GM19438 (cell line): ENCODE measurements at regions not wholly inside any gene's neighbourhood (a gene's known extent, or its start where the extent isn't known, plus 50 kb on each side); places are given as distances from the start of the nearest gene placed in this dataset.
"Not testable (repeated sequence)": the region's sequence is repeated elsewhere in the genome, so short reads cannot be mapped to it uniquely, and the experiment has no call there.

Source experiments
- ATAC-seq: cut with Tn5 transposase; IDR thresholded peaks from one replicate; pipeline ENCODE4 v1.9.1; 2021; ENCODE audit warnings: low read depth; ENCODE audit not compliant: unreplicated experiment

- no peak for ATAC-seq
Measured at GRCh38 chr3:194877291-194878119, 191.8 kb downstream of the FAM43A start.

DNA sequence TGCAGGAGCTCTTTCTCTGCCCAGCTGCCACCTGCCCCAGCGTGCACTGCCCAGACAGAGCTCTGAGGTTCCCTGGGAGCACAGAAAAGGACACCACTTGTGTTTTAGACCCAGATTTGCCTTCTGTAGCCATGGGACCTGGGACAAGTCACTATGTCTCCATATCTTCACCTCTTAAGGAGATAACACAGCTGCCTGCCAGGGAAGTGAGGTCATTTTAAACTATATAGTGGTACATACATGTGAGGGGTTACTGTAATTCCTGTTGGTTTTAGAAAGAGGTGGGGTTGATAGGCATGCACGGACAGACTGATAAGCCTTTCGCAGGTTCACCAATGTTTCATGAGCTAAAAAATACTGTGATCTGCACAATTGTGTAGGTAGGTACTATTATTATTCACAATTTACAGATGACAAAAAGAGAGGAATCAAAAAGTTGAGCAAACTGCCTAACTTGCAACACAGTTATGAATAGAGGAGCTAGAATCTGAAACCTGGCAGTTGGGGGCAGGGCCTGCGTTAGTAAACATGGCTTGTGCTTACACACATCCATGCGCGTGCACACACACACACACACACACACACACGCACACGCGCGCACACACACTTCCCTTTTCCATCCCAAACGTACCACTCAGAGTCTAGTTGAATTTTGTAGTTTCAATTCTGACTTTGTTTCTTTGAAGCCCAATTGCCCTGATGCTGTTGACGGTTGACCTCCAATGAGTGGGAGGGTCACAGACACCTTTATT, 193.6 kb downstream of the FAM43A start:
- ATAC-seq: no peak

- no peak for ATAC-seq
Measured at GRCh38 chr3:194879991-194880939, 194.6 kb downstream of the FAM43A start.

DNA sequence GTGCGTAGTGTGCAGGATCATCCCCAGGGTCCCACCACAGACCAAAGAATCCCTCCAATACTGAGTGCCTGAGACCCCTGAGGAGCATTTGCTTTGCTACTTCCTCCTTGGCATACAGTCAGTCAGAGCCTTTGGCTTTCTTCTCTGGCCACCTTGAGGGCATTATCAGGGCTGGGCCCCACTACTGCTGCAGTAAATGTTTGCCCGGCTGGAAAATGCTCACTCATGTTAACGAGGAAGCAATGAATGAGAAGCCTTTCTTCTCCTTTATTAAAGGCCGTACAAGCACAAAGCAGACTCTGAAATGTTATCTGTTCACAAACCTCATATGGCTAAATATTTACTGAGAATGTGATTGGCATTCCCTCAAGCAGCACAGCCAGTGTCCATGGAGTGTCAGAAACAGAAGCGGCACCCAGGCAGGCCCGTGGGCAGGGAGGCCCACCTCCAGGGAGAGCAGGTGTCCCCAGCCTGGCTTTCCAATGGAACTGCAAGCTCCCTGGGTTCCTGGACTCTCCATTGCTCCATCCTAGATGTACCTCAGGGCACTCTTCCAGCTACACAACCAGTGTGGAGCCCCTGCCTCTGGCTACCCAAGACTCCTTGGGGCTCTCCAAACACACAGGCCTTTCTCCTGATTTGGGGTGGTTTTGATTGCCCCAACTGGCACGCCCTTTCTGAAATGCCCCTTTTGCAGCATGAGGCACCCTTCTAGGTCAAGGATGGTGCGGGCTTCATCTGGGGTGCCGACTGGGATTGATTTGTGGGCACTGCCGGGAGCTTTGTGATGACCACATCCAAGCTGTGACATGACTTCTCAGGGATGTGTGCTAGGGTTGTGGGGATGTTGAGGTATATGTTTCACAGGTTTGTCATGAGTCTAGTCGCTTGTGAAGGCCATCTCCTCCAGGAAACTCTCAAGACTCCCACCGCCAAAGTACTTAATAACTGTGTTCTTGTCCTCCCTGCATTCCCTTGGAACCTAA, 195.6 kb downstream of the FAM43A start:
- no peak for ATAC-seq

DNA sequence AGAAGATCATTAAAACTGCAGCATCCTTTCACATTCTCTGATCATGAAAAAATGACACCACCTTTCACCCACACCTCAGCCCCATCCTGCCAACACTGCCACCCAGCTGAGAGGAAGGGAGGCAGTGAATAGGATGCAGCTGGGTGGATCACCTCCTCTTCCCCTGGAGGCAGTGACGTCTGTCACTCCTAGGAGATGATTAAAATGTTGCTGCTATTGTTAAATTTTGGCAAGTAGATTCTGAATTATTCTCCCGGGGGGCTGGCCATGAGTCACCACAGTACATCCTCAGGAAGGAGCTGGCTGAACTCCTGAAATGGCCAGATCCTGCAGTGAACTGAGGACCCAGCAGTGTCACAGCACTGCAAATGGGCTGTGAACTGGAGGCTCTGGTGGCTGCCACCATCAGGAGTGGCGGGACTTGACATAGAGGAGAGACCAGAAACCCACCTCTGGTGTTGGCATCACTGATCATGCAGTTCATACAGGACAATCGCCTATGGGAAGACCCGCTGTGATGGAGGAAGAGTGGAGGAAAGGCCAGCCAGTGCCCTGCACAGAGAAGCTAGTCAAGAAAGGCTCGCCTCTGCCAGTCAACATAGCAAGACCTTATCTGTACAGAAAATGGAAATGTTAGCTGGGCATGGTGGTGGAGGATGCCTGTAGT, 199.1 kb downstream of the FAM43A start:
- ATAC-seq: no peak

- no peak for ATAC-seq
Measured at GRCh38 chr3:194885766-194886165, 200.1 kb downstream of the FAM43A start.

DNA sequence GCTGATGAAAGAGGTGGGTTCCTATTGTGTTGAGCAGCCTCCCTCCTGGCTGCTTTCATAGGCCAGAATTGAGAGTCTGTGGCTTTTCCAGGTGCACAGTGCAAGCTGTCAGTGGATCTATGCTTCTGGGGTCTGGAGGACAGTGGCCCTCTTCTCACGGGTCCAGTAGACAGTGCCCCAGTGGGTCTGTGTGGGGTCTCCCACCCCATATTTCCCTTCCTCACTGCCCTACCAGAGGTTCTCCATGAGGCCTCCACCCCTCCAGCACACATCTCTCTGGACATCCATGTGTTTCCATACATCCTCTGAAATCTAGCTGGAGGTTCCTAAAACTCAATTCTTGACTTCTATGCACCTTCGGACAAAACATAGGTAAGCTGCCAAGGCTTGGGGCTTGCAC, 201.2 kb downstream of the FAM43A start:
- ATAC-seq: no peak

DNA sequence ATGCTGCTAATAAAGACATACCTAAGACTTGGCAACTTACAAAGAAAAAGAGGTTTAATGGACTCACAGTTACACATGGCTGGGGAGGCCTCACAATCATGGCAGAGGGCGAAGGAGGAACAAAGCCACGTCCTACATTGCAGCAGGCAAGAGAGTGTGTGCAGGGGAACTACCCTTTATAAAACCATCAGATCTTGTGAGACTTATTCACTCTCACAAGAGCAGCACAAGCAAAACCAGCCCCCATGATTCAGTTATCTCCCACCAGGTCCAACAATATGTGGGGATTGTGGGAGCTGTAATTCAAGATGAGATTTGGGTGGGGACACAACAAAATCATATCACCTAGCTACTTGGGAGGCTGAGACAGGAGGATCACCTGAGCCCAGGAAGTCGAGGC, 202.4 kb downstream of the FAM43A start:
- not testable (repeated sequence) for ATAC-seq

DNA sequence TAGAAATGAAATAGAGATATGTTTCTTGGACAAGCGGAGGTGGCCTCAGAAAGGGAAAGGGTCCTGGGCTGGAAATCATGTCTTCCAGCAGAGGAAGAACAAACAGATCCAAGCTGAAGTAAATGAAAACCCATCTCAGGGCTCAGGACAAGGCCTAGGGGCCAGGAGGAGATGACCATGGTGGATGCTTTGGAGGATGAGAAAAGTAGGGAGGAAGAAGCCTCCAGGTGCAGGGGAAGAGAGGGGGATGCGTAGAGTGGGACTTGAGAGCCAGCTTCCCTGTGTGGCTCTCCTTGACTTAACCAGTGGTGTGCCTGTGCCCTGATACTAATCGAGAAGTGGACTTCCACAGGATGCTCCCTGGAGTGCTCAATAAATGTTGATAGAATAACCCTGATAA, 203.2 kb downstream of the FAM43A start:
- ATAC-seq: no peak

GRCh38 chr3:194890091-194890490, 204.4 kb downstream of the FAM43A start:
- no peak for ATAC-seq

DNA sequence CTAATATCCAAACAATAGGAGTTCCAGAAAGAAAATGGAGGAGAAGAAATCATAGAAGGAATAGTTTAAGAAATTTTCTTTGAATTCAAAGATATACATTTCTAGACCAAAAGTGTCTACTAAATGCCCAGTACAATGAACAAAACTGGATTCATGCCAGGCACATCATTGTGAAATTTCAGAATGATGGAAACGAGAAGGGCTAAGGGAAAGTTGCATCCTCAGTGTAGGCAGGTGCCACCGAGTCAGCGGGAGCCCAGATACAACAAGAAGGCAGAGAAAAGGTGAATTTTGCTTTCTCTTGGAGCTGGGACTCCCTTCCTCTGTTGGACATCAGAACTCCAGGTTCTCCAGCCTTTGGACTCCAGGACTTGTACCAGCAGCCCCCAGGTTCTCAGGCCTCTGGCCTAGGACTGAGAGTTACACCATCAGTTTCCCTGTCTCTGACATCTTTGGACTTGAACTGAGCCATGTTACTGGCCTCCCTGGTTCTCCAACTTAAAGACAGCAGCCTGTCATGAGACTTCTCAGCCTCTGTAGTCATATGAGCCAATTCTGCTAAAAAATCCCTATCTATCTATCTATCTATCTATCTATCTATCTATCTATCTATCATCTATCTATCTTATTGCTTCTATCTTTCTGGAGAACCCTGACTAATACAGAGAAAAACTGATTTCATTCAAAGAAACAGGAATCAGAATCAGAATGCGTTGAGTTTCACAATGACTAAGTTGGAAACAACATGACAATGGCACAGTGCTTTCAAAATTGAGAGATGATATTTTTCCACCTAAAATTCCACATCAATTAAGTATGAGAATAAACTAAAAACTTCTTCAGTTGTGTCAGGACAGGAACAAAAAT, 207.7 kb downstream of the FAM43A start:
- ATAC-seq: no peak

DNA sequence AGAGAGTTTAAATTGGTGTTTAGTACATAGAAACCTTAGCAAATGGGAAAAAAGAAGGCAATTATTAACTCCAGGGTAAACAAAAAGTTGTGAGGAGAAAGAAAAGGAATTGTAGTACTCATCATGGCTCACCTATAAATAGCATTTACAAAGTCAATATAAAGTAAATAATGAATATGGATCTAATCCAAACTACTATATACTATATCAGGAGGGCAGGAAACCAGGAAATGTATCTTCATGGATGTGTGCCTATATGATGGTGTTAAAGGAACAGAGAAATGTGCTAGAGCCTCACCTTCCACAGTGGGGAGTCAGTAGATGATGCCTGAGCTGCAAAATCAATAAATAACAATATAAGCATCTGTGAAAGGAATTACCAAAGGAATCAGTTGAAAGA, 208.9 kb downstream of the FAM43A start:
- ATAC-seq: no peak

- ATAC-seq: no peak
Measured at GRCh38 chr3:194900854-194901522, 215.3 kb downstream of the FAM43A start.

- ATAC-seq: not testable (repeated sequence)
Measured at GRCh38 chr3:194903447-194903846, 217.8 kb downstream of the FAM43A start.

GRCh38 chr3:194904999-194905398, 219.3 kb downstream of the FAM43A start:
- not testable (repeated sequence) for ATAC-seq

GRCh38 chr3:194905696-194906095, 220.0 kb downstream of the FAM43A start:
- ATAC-seq: no peak

DNA sequence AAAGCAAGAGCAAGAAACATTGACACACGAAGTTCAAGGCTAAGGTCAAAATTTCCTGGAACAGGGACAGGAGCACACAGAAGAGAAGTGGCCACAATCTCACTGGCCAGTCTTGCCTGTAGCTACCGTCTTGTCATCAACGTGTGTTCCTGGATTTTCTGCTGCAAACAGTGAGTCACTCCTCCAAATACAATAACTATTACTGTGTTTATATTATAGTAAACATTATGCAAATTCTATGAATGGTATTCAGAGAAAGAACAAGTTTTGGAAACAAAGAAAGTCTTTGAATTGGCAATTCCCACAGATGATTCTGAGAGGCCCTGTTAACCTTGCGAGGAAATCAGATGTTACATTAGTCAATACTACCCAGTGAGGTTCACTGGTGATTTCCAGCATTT, 220.5 kb downstream of the FAM43A start:
- no peak for ATAC-seq
